OCI-LY3 (cell line): ENCODE measurements at regions not wholly inside any gene's neighbourhood (a gene's known extent, or its start where the extent isn't known, plus 50 kb on each side); places are given as distances from the start of the nearest gene placed in this dataset.

Experiments used
- EZH2phosphoT487 ChIP-seq: fragments of 200-600 bp; shearing (Covaris generic); IDR thresholded peaks from 2 replicates; pipeline ENCODE4 v1.6.1; 2018; ENCODE audit warnings: antibody characterized with exemption, mixed run types, low read depth
- TF ChIP-seq, protein P1 (sequence below): fragments of 200-600, 300-600 bp; sonication (generic); IDR thresholded peaks from 2 replicates; pipeline ENCODE4 v1.5.1; 2014; ENCODE audit warnings: antibody characterized with exemption, low read length, low read depth

DNA sequence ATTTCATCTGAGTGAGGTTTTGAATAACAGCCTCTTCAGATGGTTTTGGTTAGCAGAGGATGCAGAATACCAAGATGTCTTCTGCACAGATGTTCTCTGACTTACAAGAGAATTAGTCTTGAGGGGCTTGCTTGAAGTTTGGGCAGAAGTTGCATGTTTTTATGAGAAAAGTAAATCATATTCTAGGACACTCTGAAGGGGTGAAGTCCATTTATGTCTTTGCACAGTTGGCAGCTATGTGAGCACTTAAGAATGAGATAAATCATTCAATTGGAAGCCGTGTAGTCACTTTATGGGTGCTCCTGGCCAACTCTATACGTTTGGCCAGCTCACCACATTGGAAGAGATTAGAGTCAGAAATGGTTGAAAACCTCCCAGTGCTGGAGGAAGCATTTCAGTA, 252.7 kb upstream of the KCNIP4 start:
- TF ChIP-seq, protein P1, sequence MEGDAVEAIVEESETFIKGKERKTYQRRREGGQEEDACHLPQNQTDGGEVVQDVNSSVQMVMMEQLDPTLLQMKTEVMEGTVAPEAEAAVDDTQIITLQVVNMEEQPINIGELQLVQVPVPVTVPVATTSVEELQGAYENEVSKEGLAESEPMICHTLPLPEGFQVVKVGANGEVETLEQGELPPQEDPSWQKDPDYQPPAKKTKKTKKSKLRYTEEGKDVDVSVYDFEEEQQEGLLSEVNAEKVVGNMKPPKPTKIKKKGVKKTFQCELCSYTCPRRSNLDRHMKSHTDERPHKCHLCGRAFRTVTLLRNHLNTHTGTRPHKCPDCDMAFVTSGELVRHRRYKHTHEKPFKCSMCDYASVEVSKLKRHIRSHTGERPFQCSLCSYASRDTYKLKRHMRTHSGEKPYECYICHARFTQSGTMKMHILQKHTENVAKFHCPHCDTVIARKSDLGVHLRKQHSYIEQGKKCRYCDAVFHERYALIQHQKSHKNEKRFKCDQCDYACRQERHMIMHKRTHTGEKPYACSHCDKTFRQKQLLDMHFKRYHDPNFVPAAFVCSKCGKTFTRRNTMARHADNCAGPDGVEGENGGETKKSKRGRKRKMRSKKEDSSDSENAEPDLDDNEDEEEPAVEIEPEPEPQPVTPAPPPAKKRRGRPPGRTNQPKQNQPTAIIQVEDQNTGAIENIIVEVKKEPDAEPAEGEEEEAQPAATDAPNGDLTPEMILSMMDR = no peak
- no peak for TF ChIP-seq EZH2phosphoT487
